GM11168 (cell line): ENCODE measurements at regions not wholly inside any gene's neighbourhood (a gene's known extent, or its start where the extent isn't known, plus 50 kb on each side); places are given as distances from the start of the nearest gene placed in this dataset.
"Not testable (repeated sequence)": the region's sequence is repeated elsewhere in the genome, so short reads cannot be mapped to it uniquely, and the experiment has no call there.

Experiments
- in situ Hi-C: fragments of 300-500 bp; cut with MboI; formaldehyde crosslinking; loops from one replicate; pipeline ENCODE4 v1.12.0; 2022; ENCODE audit warnings: low sequenced_read_pairs; ENCODE audit not compliant: unreplicated experiment

DNA sequence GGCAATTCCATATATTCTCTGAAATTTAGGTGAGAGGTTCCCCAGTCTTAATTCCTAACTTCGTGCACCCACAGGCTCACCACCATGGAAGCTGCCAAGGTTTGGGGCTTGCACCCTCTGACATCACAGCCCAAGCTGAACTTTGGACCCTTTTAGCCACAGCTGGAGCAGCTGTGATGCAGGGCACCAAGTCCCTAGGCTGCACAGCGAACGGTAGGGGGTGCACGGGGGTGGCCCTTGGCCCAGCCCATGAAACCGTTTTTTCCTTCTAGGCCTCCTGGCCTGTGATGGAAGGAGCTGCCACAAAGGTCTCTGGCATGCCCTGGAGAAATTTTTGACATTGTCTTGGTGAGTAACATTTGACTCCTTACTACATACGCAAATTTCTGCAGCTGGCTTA is 251.9 kb upstream of the GRM3 start:
- in situ Hi-C loops, result no loop called here

DNA sequence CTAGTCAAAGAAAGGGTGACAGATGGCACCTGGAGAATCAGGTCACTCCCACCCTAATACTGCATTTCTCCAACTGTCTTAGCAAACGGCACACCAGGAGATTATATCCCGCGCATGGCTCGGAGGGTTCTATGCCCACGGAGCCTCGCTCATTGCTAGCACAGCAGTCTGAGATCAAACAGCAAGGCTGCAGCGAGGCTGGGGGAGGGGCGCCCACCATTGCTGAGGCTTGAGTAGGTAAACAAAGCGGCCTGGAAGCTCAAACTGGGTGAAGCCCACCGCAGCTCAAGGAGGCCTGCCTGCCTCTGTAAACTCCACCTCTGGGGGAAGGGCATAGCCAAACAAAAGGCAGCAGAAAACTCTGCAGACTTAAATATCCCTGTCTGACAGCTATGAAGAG is 268.1 kb upstream of the GRM3 start:
- in situ Hi-C loops, result not testable (repeated sequence)

- in situ Hi-C loops, result no loop called here
These were observed 271.4 kb upstream of the GRM3 start for GRCh38 chr7:86372262-86372661.

DNA sequence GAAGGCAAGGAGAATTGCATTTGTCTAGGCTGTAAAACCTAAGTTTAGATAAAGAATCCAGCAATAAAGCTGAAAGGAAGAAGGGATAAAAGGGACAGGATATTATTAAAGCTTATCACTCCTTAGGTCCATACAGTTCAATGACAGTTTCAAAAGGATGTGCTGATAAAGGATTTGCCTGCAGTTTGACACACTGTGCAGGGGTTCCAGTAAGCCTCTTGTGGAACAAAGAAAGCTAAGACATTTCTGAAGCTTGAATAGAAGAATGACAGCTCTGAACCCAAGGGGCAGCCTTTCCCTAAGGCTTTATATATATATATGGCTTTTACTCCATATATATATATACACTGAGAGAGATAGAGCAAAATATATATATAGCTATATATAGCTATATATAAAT is 276.8 kb upstream of the GRM3 start:
- in situ Hi-C loops, result no loop called here

DNA sequence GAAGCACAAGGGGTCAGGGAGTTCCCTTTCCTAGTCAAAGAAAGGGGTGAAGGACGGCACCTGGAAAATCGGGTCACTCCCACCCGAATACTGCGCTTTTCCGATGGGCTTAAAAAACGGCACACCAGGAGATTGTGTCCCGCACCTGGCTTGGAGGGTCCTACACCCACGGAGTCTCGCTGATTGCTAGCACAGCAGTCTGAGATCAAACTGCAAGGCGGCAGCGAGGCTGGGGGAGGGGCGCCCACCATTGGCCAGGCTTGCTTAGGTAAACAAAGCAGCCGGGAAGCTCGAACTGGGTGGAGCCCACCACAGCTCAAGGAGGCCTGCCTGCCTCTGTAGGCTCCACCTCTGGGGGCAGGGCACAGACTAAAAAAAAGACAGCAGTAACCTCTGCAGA is 303.3 kb upstream of the GRM3 start:
- in situ Hi-C loops, result not testable (repeated sequence)

GRCh38 chr7:86339051-86339450 is 304.7 kb upstream of the GRM3 start:
- in situ Hi-C loops, result no loop called here

DNA sequence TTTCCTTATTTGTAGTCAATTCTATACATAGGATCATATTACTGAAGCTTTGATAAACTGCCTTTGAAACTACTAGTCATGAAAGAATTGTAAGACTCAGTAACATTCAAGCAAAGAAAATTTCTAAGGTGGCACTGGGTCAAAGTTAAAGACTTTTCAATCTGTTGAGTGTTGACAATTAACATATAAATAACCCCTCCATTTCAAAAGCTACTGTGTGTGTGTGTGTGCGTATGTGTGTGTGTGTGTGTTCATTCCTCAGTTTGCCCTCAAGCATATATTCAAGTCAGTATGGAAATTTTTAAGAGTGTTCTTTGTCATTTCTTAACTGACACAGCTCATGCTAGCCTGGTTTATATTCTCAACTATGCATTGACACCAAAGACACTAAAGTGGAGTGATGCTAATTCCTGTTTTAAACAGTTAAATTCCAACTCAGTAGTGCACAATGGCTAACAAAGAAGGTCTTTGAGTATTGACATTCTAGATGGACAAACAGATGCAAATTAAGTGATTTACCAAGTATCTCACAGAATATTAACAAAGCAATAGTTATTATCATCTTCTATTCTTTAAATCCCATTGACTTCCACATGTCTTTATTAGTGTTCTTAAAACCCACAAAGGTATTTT is 314.8 kb upstream of the GRM3 start:
- in situ Hi-C loops, result no loop called here

DNA sequence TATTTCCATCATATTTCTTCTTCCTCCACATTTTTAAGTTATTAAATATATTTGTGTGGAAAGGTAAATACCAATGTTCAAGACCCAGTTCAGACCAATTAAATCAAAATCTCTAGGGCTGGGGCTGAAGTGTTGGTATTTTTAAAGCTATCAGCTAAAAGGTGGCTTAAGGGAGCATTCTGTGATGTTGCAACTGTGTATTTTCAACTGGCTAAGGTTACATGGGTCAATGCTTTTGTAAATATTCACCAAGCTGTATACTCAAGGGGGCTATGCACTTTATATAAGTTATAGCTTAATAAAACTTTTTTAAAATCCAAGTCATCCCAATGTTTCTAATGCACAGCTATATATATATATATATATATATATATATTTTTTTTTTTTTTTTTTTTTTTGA is 316.9 kb upstream of the GRM3 start:
- in situ Hi-C loops, result no loop called here

DNA sequence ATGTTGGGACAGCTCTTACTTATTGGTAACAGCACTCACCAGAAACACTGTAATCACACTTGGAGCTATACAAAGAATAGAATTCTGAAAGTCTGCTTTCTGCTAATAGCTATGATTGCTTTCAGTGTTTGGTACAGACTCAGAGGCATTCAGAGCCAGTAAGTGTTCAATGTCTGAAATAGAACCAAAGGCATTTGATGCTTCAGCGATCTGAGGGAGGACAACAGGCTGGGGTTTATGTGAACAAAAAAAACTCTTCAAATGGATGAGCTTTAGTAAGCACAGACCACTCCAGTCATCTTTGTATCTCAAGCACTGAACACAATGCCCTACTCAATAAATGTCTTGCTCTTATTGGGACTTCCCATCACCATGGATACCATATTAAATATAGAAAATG is 322.8 kb upstream of the GRM3 start:
- in situ Hi-C loops, result no loop called here

DNA sequence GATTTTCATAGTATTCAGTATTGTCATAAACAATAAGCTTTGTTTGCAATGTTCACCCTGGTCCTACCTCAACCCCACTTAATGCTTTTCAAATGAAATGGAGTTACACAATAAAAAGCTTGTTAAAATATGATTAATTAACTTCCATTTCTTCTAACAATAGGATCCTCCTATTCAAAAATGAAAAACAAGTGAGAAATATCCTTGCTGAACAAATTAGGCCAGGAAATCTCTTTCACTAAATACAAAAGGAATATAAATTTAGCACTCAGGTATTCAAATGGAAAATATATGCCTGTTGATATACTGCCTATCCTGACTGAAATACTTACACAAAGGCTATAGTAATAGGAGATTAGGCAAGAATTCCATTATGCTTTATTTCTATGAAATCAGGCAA is 323.4 kb upstream of the GRM3 start:
- in situ Hi-C loops, result no loop called here

- in situ Hi-C loops, result no loop called here
These were observed 329.9 kb upstream of the GRM3 start for GRCh38 chr7:86313842-86314241.

DNA sequence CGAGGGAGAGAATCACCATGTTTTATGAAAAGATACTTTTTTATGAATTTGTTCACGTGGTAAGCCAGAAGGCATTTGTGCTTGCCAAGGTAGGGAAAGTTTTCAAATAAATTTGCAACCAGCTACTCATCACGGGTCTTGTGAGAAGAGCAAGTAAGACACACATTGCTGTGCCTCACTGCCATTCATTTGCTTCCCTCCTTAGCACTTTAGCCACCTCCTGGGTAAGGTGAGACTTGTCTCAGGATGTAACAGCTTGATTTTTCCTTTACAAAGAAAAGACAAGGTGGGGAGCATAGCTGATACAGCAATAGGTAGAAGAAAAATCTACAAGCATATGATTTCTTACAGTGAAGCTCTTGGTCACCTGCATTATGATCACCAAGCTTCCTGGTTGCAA is 342.4 kb upstream of the GRM3 start:
- in situ Hi-C loops, result no loop called here

DNA sequence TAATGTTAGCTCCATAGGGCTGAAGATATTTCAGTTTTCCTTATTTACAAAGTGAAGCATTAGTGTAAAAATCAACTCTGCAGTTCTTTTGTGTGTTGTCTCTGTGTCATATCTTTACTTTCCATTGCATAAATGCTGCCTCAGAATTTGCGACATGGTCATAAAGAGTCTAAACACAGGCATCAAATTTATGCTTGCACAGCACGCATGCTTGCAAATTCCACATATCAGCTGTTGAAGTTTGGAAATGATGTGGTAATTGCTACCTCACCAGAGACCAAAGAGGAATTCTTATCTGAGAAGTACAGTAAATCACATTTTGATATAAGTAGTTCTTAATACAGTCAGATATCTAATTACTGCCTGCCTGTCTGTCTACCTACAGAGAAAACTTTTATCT is 348.2 kb upstream of the GRM3 start:
- in situ Hi-C loops, result no loop called here

- in situ Hi-C loops, result no loop called here
These were observed 361.6 kb upstream of the GRM3 start for GRCh38 chr7:86282014-86282682.

GRCh38 chr7:86280150-86280549 is 363.6 kb upstream of the GRM3 start:
- in situ Hi-C loops, result no loop called here

GRCh38 chr7:86262781-86263180 is 380.9 kb upstream of the GRM3 start:
- in situ Hi-C loops, result no loop called here

DNA sequence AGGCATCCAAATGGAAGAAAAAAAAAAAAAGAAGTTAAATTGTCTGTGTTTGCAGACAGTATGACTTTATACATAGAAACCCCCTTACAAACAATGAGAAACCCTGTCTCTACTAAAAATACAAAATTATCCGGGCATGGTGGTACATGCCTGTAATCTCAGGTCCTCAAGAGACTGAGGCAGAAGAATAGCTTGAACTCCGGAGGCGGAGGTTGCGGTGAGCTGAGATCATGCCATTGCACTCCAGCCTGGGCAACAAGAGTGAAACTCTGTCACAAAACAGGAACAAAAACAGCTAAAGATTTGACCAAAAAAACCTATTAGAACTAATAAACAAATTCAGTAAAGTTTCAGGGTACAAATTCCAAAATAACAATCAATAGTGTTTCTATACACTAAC is 385.8 kb upstream of the GRM3 start:
- in situ Hi-C loops, result no loop called here

- in situ Hi-C loops, result no loop called here
These were observed 391.3 kb upstream of the GRM3 start for GRCh38 chr7:86252406-86252805.

DNA sequence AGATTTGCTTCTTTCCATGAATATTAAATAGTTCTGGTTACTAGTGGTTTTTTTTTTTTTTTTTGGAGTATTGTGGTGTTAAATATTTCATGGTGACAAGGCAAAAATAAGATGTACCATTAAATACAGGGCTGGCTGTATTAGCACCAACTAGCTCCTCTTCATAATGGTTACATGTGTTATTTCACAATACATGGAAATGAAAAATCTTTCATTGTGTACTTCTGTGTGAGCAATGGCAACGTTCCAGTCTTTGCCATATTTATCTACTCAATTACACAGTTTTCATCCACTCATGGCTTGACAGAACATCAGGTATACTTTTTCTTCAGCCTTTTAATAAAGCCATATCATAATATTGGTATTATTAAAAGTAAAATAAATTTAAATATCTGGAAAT is 394.7 kb upstream of the GRM3 start:
- in situ Hi-C loops, result no loop called here

DNA sequence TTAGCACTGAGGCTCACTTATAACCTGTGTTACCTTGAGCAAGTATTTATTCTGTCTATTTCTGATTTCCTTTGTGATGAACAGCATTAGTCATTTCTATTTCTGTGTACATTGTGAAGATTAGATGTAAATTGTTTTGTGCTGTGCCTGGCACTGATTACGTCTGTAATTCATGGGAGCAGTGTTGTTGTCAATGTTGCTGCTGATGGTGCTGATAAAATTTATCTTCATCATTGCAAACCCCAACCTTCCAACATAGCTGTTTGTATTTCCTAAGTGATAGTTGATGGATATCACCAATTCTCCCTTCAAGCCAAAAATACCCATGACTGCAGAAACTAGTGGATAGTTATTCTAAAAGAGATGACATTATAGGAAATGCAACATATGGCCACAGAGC is 400.5 kb upstream of the GRM3 start:
- in situ Hi-C loops, result no loop called here

DNA sequence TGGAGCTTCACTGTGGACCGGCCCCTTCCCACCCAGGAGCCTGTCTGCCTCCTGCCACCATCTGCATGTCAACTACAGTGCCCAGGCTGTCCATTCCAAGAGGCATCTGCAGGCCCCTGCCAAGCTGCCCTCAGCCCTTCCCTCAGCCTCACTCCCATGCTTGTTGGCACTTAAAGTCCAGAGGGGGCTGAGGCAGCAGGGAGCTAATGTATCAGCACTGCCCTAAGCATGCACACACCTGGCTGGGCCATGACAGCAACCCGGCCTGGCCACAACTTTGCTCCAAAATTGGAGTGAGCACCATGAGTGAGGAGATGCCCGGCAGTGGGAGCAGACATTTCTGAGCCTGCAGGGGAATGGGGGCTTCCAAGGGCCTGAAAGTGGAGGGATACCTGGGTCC is 417.5 kb upstream of the GRM3 start:
- in situ Hi-C loops, result no loop called here

- in situ Hi-C loops, result no loop called here
These were observed 420.9 kb upstream of the GRM3 start for GRCh38 chr7:86222806-86223205.
